ENCODE measurements at regions not wholly inside any gene's neighbourhood (a gene's known extent, or its start where the extent isn't known, plus 50 kb on each side); places are given as distances from the start of the nearest gene placed in this dataset.

DNA sequence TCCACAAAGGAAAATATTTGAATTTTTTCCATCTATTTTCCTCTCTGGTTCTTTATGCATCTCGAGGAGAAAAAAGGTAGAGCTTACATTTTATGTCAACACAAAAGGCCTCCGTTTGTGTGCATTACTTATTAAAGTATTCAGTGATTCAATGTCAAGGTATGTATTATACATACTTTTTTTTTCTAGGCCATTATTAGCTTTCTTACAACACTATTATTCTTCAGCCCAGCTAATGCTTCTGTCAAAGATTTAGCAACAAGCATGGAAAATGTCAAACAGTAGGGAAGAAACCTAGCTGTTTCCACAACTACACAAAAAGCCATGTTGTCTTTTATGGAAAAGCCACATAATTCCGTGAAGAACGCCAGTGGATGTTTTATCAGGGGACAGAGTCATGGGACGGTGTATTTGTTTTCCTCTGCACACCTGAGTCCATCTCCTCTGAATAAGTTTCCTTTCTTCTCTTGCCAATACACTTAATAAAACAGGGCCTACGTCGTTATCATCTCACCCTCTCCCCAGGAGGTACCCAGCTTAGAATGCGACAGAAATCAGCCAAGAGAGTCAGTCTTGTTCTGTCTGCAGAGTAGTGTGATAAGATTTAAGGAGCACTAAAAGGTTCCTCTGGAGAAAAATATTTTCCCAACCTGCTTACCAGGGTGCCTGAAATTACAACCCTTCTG is 209.7 kb upstream of the AUTS2 start:
- TF ChIP-seq TAF1 (IDR thresholded peaks at IDR 0.05; ENCODE audit: borderline replicate concordance, insufficient read depth, low read length) (no peak), SIN3A (IDR thresholded peaks at IDR 0.05; ENCODE audit: borderline replicate concordance, insufficient read depth, low read length) (no peak)

Data from PFSK-1 (cell line).